MV-4-11 (cell line): ENCODE measurements at regions not wholly inside any gene's neighbourhood (a gene's known extent, or its start where the extent isn't known, plus 50 kb on each side); places are given as distances from the start of the nearest gene placed in this dataset.
"Not testable (repeated sequence)": the region's sequence is repeated elsewhere in the genome, so short reads cannot be mapped to it uniquely, and the experiment has no call there.

Source experiments
- DNase-seq: peaks from one replicate; lab custom pipeline; 2025; lab: John Stamatoyannopoulos, UW

DNA sequence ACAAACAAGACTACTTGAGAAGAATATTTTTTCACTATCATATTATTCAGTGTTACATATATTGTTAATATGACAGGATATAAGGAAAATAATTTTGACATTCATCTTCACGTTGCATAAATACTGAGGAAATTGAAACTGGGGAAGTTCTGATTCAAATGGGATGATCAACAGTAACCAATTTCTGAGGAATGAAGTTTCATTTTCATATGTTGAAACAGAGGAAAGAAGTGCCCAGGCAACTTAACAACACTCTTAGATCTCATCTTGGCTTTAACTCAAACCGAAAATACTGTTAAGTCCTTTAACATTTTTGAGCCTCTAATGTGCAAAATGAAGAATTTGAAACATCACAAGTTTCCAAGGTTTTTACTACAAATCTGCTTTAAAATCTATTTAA, 612.2 kb upstream of the VRK2 start:
- peak; percentile 81 for DNase-seq

- DNase-seq: no peak
Observed at GRCh38 chr2:57434972-57435371, 611.6 kb upstream of the VRK2 start.

DNA sequence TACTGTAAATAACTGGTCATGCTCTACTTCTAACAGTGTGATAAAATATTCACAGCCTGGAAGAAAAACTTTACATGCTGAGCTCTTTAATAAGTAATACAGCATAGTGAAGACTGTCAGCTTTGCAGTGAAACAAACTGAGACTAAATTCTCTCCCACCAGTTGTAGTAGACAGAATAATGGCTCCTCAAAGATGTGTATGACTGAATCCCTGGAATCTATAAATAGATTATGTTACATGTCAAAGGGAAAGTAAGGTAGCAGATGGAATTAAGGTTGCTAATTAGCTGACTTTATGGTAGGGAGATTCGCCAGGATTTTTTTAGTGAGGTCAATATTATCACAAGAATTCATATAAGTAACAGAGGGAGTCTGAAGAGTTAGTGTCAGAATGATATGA, 609.5 kb upstream of the VRK2 start:
- DNase-seq: no peak

DNA sequence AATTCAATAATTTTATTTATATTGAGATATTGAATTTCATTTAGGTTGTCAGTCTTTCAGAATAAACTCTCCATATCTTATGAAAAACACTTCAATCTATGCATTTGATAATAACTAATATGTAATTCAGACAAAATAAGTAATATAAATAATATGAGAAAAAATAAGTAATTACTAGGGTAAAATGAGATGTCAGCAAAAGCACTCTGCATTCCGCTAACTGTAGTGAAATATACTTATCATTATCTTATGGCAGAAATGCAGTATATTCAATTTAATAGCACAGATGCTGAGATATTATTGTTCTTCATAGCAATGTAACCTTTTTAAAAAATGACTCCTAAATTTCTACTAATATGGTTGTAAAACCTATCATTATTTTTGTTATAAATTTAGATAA, 606.2 kb upstream of the VRK2 start:
- no peak for DNase-seq

DNA sequence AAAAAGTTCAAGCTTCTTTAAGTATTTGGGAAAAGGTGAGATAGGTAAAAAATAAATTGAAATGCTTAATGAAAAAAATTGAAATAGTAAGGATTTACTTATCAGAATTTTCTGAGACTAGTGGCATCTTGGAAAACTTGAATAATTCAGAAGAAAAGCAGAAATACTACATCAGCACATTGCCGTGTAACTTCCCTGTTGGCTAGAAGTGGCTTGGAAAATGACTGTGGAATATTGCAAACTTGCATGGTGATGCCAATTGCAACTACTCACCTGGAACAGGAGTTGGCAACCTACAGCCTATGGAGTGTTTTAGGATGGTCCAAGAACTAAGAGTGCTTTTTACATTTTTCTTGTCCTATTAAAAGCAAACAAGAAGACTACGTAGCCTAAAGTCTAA, 603.5 kb upstream of the VRK2 start:
- DNase-seq: no peak

DNA sequence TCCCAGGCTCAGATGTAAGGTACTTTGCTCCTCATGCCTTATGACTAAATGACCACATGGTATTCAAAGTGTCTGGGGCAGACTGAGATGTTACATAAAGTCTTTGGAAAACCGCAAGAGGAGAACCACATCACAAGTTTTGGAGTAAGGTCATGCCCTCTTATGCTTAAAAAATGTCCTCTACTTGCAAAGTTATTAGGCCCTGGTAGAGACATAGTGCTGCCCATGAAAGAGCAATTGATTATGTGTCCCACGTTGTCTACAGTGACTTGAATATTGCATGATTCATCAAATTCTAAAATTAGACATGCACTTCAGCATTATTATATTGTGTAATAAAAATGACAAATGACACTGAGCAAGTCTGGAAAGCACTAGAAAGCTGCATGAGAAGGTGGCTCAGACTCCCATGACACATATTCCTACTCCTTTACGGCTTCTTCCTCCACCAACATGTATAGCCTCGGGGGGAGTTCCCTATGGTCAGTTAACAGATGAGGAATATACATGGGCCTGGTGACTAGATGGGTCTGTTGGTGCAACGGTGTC, 602.6 kb upstream of the VRK2 start:
- peak; percentile 86 for DNase-seq

GRCh38 chr2:57444752-57445430, 601.7 kb upstream of the VRK2 start:
- DNase-seq: peak; percentile 42

- DNase-seq: no peak
Observed at GRCh38 chr2:57448816-57449215, 597.8 kb upstream of the VRK2 start.

DNA sequence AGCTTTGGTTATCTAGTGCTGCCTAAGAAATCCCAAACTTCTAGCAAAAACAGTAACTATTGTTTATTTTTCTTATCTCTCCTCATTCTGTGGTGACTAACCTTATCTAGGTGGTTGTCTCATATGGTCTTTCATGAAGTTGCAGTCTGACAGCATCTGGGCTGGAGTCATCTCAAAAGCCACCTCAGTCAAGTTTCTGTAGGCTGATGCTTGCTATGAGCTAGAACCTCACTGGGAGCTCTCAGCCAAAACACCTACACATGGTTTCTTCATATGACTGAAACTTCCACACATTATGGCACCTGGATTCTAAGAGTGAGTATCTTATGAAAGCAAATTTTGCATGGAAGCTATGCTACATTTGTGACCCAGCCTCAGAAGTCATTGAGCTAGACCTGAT, 596.4 kb upstream of the VRK2 start:
- DNase-seq: no peak

GRCh38 chr2:57452634-57453033, 594.0 kb upstream of the VRK2 start:
- no peak for DNase-seq

DNA sequence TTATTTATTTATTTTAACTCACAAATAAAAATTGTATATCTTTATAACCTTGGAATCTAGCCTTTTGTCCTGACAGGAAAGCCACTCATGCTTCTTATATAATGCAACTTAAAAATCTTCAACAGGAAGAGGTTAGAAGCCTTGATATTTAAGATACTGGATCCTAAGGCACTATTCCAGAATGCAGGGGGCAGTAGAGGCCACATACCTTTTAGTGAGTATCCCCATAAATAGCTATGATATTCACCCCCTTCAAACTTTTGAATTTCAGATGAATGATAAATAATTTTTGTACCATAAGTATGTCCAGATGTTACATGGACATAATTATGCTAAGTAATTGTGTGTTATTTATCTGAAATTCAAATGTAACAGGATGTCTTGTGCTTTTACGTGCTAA, 592.7 kb upstream of the VRK2 start:
- DNase-seq: no peak

GRCh38 chr2:57460396-57461276, 586.0 kb upstream of the VRK2 start:
- no peak for DNase-seq

GRCh38 chr2:57461624-57462023, 585.0 kb upstream of the VRK2 start:
- DNase-seq: no peak

DNA sequence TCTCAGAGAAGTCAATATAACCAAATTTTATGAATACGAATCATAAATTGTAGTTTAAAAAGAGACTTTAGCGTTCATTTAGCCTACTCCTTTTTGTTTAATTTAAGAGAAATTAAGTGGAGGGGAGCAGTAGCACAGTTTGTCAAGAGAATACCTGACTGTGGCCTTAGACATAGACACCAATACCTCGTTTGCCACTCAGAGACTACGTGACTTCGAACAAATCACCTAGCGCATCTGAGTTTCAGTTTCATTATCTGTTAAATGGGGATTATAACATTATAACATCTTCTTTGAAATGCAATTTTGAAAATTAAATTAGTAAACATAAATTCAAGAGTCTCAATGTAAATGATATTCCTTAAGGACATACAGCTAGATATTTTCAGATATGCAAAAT, 581.5 kb upstream of the VRK2 start:
- no peak for DNase-seq

DNA sequence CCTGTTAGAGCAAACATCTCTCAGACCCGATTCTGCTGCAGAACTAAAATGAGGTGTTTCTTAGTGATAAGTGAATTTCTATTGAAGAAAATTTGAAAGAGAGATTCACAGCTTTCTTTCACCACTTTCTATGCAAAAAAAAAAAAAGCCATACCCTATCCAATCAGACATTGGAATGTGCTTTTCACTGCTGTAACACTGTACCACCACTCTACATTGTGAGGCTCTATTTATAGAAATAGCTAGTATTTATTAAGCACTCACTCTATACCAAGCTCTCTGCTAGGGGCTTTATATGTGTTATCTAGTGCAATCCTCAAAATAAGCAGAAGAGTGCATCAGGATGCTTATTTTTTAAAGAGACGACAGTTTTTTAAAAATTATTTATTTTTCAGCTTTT, 580.6 kb upstream of the VRK2 start:
- no peak for DNase-seq

DNA sequence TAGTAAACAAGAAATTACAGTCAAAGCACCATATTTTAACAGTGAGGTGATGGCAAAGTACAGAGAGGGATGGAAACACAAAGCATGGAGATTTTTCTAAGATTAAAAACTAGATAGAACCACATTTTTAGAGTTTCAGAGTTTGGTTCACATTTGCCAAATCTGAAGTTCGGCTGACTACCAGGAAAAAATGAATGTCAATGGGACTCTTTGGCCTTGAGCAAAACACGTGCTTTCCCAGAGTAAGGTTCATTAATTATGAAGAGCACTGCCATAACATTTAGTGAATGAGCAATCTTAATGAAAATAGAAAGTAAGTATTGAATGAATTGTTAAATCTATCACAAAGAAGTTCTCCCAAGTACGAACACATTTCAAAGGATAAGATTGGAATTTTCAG, 571.2 kb upstream of the VRK2 start:
- no peak for DNase-seq

DNA sequence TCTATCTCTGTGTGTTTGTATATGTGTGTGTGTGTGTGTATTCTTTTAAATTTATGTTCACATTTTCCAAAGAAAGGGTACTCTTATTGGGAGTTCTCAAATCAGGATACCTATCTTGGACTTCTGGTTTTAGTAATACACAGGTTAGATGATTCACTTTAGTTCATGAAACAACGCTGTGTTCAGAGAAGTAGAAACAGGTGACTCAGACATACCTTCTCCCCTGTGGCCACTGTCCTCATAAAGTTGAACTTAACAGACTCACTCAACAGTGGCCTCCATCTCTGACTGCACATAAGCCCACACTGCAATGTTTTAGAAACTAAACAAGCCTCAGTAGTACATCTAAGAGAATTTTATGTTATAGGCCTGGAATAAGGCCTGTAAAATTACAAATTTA, 566.6 kb upstream of the VRK2 start:
- no peak for DNase-seq

- no peak for DNase-seq
Observed at GRCh38 chr2:57488061-57488460, 558.5 kb upstream of the VRK2 start.

GRCh38 chr2:57490741-57491140, 555.9 kb upstream of the VRK2 start:
- peak; percentile 93 for DNase-seq

DNA sequence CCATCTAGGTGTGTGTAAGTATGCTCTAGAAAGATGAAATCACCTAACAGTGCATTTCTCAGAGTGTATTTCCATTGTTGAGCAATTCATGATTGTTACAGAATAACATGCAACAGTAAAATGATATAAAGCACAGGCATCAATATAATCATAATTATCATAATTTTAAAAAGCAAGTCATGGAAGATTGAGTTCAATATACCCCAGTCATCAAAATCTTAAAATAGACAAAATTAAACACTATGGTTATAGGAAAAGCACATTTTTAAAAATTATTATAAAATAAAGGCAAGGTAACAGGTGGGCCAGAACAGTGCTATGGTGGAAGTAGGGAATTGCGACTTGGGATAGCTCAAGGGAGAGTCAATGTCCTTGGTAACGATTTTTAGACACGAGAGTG, 555.4 kb upstream of the VRK2 start:
- DNase-seq: no peak

DNA sequence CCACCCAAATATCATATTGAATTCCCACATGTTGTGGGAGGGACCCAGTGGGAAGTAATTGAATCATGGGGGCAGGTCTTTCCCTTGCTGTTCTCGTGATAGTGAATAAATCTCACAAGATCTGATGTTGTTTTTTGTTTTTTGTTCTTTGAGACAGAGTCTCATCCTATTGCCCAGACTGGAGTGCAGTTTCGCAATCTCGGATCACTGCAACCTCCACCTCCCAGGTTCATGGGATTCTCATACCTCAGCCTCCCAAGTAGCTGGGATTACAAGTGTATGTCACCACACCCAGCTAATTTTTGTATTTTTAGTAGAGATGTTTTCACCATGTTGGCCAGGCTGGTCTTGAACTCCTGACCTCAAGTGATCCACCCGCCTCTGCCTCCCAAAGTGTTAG, 552.6 kb upstream of the VRK2 start:
- not testable (repeated sequence) for DNase-seq

DNA sequence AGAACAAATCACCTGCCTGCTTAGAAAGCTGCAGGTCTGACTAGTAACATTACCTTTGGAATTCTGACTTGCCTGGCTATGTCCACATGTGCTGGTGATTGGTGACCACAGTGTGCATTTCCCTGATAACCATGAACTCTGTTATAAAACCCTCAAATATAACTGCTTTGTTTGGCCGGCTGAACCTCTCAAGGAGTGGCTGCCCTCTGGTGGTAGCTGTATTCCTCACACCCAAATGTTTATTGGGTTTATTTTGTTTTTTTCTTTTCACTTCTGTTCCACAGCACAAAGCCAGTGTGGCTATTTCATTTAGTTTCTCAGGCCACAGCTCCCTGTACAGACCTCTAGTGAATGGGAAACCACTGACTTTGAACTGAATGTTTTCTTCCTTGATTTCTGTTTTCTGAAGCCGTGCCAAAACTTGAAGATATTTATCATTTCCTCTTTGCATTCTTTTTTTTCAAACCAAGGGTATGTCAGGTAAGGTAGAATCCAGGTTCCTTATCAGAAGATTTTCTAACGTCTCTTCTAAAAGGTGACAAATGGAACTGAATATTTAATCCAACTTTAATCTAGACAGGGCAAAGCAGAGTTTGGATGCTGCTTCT, 549.0 kb upstream of the VRK2 start:
- peak; percentile 62 for DNase-seq

GRCh38 chr2:57504787-57505186, 541.8 kb upstream of the VRK2 start:
- no peak for DNase-seq
